Activated CD4-positive, alpha-beta T cell treated with anti-CD3 and anti-CD28 coated beads, Interleukin-2, Interleukin-4, amounts not matched to agents 100 ng/mL and 50 ng/mL, durations not matched to agents 16 hours and 8 hours (primary cell): ENCODE measurements at regions not wholly inside any gene's neighbourhood (a gene's known extent, or its start where the extent isn't known, plus 50 kb on each side); places are given as distances from the start of the nearest gene placed in this dataset.

ENCODE experiments used
- DNase-seq: peaks from one replicate; pipeline ENCODE4 v3.0.0-alpha.2; 2020; ENCODE audit warnings: low spot score

DNA sequence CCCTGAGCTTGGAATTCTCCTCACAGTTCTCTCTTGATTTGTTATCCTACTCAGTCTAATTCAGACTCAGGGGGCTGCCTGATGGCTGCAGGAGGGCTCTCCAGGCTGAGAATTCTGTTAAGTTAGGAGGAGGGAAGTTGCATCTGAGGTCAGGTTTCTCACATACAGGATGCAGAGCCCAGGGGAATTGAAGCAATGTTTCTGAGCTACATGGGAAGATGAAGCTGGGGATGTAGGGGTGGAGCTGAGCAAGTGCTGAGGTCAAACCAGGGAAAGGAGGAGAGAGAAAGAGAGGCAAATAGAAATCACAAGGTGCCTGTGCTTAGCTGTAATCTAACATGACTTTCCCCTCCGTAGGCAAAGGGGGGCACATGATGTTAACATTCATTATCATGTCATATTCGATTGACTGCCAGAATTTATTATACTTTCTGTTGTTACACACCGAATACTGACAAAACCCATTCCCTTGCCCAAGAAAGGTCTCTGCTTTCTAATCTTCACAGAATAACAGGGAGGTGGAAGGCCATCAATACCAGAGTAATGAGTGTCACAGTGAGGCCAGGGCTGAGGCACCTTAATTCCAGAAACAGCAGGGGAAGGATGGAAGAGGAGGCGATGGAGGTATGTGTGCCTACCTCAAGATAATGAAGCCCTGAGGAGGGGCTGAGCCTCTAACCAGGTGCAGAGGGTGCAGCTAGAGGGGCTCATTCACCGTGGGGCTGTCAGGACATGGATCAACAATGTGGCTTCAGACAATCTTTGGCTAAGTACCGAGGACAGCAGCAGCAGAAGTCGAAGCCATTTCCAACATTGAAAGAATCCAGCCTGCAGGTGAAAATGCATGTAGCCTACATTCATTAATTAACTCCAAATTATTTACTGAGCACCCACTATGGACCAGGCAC is 205.4 kb upstream of the SNX19 start:
- no peak for DNase-seq

GRCh38 chr11:131122448-131122847 is 206.2 kb upstream of the SNX19 start:
- DNase-seq, result no peak

DNA sequence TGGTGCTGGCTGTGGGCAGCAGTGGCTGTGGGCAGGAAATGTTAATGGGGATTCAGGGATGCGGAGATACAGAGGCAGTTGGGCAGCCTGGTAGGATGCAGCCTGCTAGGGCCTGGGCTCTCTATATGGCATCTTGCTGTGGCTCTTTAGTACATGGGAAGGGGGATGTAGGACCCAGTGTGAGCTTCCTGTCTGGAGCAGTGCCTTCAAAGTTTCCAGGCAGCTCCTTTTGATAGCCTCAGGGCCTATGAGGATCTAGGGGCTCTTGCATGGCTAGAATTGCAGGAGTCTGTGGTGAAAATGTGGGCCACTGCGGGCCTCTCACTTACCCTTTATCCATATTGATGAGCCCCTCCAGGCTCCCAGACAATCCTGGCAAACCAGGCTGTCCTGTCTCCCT is 213.2 kb upstream of the SNX19 start:
- no peak for DNase-seq

DNA sequence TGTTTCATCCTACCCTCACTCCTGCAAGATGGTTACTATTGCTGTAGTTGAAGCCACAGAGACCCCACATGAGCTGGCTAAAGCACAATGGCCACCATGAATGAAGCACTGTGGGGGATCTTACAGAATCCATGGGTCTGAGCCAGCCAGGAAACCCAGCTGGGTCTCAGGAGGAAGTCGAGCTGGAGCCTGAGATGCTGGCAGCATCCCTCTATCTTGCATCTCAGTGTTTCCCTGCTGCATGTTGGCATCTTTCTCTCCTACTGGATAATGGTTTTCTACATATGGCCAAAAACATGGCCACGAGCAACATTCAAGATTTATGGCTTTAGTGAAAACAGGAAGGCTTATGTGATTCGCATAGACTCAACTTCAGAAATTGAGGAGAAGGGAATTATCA is 219.3 kb upstream of the SNX19 start:
- no peak for DNase-seq

GRCh38 chr11:131136486-131136885 is 220.2 kb upstream of the SNX19 start:
- no peak for DNase-seq

- no peak for DNase-seq
Measured at GRCh38 chr11:131137046-131137445, 220.8 kb upstream of the SNX19 start.

GRCh38 chr11:131138731-131139130 is 222.5 kb upstream of the SNX19 start:
- DNase-seq, result no peak

DNA sequence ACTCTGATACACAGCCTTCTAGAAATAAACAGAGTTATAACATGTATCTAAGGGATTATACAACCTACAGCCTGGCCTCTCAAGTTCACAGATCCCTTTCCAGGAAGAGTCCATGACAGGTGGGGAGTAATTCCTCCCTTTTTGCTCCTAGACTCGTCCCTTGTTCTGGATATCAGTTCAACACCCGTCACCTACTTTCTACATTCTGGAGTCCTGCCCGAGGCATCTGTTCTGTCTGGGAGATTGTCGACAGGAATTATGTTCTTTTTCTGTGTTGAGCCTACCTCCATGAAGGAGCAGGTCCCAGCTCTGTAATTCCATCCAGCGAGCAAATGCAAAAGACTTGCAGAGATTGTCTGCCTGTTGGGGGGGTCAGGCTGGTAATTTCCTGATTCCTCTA is 224.6 kb upstream of the NTM start:
- DNase-seq, result no peak

DNA sequence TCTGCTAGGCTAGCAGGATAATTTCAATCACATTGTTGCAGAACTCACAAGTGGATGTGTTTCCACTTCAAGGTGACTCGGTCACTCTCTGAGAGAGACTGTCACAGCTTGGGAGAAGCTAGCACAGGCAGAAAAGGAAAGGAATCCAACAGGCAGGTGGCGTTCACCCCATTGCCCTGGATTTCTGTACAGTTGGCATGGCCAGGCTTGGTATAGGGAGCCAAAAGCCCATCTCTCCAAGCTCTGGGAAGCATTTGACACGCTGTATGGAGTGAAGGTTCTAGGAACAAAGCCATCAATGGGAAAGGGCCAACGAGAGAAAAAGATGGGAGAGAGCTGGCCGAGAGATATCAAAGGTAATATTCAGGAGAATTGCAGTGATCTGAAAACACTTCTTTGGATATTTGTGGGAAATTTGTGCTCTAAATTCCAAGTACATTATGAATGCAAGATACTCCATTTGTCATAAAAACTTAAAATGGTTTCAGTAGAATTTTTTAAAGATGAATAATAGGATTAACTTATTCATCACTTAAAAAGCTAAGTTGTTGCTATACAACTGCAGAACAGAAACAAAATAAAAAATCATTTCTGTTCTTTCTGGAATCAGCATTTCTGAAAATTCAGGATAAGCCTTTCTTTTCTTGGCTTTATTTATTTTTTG is 223.5 kb upstream of the NTM start:
- no peak for DNase-seq

GRCh38 chr11:131154351-131154750 is 216.1 kb upstream of the NTM start:
- DNase-seq, result no peak

DNA sequence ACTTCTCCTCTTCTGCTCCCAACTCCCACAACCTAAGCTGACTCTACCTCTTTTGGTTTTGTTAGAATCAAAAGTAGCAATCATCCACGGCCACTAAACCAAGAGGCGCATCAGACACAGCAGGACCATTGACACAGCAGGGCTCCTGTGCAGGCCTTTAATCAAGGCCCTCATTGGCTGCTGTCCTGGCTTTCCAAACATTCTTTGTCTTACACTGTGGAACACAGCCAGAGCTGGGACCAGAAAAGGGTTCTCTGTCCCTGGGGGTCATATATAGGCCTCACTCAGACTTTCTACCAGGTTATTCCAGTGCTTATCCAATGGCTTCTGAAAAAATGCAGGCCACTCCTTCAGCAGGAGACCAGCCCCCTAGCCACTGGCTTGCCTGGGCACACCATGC is 212.7 kb upstream of the NTM start:
- no peak for DNase-seq

- no peak for DNase-seq
Measured at GRCh38 chr11:131160846-131161245, 209.6 kb upstream of the NTM start.

- no peak for DNase-seq
Measured at GRCh38 chr11:131163613-131164012, 206.8 kb upstream of the NTM start.

GRCh38 chr11:131165036-131165435 is 205.4 kb upstream of the NTM start:
- DNase-seq, result no peak

DNA sequence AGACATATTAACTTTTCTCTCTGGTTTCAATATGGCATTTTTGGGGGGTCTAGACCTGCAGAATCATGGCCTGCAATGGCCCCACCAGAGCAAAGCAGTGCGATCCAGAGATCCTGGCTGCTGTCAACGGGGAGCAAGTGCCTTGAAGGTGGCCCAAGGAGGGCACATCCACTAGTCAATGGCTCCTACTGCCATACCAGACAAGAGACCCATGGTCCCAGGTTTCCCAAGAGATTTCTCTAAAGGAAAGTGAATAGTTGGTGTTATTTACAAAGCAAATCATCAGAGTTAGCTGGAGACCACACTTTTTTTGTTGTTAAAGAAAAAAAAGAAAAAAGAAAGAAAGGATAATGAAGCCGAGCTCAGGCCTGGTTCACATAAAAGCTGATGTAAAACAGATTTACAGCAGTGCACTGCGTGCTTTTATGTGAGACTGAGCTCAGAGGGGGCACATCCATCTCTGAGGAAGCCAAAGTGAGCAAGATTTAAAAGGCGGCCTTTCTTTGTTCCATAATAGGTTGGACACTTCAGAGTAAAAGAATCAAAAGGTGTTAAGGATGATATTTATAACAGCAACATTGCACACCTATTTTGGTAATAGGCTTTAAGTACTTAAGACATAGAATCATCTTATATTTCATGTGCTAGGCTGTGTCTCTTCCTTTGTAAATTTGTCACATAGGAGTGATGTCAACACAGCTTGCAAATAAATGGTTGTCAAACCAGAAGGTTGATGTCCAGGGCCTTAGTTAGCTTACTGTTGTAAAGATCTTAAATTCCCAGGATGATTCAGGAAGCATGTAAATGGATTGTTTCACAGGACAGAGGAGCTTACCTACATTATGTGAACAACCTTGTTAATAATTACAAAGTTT is 201.3 kb upstream of the NTM start:
- DNase-seq, result no peak

DNA sequence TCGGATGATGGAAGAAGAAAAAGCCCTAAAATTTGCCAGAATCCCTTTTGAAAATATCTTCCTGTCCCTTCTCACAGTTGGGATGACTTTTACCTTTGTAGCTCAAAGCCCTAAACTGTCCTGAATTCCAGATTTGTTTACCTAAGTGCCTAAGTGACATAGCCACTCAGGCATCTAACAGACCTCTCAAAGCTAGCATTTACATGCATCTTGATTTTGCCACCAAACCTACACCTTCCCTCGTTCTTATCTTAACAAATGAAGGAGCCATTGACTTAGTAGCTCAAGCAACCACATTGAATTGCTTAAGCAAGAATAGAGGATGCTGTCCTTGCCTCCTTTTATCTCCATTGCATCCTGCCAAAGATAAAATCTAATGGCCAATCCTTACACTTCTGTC is 198.4 kb upstream of the NTM start:
- DNase-seq, result no peak

DNA sequence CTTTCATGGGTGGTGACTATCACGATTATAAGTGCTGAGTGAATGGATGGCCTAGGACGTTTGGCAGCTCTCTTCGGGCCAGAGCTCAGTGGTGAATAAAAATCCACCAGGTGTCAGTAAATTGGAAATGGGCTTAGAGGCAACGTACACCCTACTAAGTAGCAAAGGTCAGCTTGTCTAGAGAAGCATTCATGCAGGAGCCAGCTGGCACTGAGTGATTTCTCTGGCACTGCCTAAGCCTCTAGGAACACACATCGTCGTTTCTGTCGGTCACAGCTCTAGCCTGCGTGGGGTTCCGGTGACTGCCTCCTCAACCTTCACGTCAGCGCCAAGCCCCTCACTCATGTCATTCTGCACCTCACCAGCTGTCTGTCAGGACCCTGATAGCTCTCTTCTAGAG is 192.4 kb upstream of the NTM start:
- DNase-seq, result no peak

- no peak for DNase-seq
Measured at GRCh38 chr11:131178596-131178995, 191.8 kb upstream of the NTM start.

DNA sequence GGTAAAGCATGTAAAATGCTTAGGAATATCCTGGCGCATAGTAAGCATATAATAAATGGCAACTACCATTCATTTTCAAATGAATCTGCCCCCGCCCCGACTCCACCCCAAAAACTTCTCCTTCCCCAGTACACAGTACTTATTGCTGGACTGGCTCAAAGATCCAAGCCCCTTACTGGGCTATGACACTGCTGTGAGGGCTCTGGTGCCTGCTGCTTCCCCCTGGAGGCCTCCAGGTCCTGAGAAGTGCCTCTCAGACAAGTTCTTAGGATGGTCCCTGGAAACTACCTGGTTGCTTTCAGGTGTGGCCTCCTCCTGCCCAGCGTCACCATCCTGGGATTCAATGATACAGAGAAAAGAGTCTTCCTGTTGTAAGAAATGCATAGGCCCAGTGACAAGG is 190.6 kb upstream of the NTM start:
- DNase-seq, result no peak

GRCh38 chr11:131185915-131186314 is 184.5 kb upstream of the NTM start:
- DNase-seq, result no peak

DNA sequence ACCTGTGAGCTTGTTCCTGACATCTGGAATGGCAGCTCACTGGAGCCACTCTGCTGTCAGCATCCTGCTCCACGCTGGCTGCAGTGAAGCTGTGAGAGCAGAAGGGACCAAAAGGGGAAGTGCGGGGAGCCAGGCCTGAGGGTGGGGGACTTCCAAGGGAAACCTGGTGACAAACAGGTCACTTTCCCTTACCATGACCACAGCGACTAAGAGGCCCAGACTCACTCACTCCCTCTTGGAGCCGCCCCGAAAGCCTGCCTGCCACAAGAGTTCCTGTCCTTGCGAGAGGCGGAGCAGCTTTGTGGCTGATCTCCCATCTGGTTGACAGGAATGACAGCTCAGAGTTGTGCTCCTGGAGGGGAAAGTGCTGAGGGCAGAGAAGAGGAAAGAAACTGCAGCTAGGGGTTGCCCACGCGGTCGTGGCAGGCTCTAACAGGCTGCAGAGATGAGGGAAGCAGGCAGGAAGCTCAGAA is 183.8 kb upstream of the NTM start:
- no peak for DNase-seq

- DNase-seq, result no peak
Measured at GRCh38 chr11:131190446-131190845, 180.0 kb upstream of the NTM start.

GRCh38 chr11:131191606-131192005 is 178.8 kb upstream of the NTM start:
- DNase-seq, result no peak
